B cell (primary cell): ENCODE measurements at regions not wholly inside any gene's neighbourhood (a gene's known extent, or its start where the extent isn't known, plus 50 kb on each side); places are given as distances from the start of the nearest gene placed in this dataset.

Source experiments
- EZH2 ChIP-seq: IDR thresholded peaks from 2 replicates; pipeline ENCODE4 v1.6.1; 2012; ENCODE audit warnings: borderline replicate concordance, low read depth, mild to moderate bottlenecking, moderate library complexity, low read length; ENCODE audit not compliant: insufficient read depth, poor library complexity, severe bottlenecking
- TF ChIP-seq, protein P1 (sequence below): fragments of 200-600 bp; IDR thresholded peaks from one replicate; pipeline ENCODE4 v1.8.0; 2022; ENCODE audit warnings: antibody characterized with exemption, mild to moderate bottlenecking

DNA sequence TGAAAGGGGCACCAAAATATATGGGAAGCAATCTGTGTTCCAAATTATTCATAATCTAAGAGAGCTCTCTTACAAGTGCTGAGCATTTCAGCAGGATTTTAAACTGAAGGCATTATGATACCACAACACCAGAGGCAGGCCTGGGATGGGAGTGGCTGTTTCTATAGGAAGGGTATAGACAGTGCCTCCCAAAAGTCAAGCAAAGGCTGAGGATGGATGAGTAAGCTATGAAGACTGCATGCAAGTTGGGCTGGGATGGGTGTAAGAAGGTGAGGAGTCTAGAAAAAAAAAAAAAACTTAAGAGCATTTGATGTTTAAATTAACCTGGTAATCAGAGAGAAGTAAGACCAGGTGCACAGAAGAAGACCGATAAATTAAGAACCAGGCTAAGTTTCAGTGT lies 132.5 kb downstream of the OSR1 start:
- TF ChIP-seq, protein P1, sequence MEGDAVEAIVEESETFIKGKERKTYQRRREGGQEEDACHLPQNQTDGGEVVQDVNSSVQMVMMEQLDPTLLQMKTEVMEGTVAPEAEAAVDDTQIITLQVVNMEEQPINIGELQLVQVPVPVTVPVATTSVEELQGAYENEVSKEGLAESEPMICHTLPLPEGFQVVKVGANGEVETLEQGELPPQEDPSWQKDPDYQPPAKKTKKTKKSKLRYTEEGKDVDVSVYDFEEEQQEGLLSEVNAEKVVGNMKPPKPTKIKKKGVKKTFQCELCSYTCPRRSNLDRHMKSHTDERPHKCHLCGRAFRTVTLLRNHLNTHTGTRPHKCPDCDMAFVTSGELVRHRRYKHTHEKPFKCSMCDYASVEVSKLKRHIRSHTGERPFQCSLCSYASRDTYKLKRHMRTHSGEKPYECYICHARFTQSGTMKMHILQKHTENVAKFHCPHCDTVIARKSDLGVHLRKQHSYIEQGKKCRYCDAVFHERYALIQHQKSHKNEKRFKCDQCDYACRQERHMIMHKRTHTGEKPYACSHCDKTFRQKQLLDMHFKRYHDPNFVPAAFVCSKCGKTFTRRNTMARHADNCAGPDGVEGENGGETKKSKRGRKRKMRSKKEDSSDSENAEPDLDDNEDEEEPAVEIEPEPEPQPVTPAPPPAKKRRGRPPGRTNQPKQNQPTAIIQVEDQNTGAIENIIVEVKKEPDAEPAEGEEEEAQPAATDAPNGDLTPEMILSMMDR: no peak
- no peak for TF ChIP-seq EZH2
